ENCODE measurements at regions not wholly inside any gene's neighbourhood (a gene's known extent, or its start where the extent isn't known, plus 50 kb on each side); places are given as distances from the start of the nearest gene placed in this dataset.

DNA sequence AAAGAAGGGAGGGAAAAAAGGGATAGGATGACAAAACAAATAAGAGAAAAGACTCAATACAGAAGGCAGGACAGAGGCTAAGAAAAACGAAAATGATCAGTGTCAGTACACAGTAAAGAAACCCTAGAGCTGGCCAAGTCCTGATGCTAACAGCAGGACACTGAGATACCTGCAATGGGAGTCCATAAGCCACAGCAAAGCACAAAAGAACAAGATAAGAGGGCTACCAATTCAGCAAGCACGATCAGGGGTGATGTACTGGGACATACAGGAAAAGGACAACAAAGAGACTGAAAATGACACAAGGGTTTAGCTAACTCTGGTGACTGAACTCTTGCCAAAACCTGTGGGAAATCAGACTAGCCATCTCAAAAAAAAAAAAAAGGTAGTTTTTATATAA is 1072.6 kb upstream of the COX7C start:
- TF ChIP-seq NR2C2 (CRISPR knock-in tag; IDR thresholded peaks at IDR 0.05) (no peak), ZNF317 (CRISPR knock-in tag; IDR thresholded peaks at IDR 0.05; ENCODE audit: borderline replicate concordance, low read depth) (no peak), RELA (CRISPR knock-in tag; IDR thresholded peaks at IDR 0.05; ENCODE audit: borderline replicate concordance) (no peak), GABPB1 (CRISPR knock-in tag; IDR thresholded peaks at IDR 0.05) (no peak), FOXJ3 (CRISPR knock-in tag; IDR thresholded peaks at IDR 0.05; ENCODE audit: borderline replicate concordance) (no peak)
- TF ChIP-seq, protein P1, sequence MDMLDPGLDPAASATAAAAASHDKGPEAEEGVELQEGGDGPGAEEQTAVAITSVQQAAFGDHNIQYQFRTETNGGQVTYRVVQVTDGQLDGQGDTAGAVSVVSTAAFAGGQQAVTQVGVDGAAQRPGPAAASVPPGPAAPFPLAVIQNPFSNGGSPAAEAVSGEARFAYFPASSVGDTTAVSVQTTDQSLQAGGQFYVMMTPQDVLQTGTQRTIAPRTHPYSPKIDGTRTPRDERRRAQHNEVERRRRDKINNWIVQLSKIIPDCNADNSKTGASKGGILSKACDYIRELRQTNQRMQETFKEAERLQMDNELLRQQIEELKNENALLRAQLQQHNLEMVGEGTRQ (CRISPR knock-in tag; IDR thresholded peaks at IDR 0.05) = no peak
- TF ChIP-seq, protein P2, sequence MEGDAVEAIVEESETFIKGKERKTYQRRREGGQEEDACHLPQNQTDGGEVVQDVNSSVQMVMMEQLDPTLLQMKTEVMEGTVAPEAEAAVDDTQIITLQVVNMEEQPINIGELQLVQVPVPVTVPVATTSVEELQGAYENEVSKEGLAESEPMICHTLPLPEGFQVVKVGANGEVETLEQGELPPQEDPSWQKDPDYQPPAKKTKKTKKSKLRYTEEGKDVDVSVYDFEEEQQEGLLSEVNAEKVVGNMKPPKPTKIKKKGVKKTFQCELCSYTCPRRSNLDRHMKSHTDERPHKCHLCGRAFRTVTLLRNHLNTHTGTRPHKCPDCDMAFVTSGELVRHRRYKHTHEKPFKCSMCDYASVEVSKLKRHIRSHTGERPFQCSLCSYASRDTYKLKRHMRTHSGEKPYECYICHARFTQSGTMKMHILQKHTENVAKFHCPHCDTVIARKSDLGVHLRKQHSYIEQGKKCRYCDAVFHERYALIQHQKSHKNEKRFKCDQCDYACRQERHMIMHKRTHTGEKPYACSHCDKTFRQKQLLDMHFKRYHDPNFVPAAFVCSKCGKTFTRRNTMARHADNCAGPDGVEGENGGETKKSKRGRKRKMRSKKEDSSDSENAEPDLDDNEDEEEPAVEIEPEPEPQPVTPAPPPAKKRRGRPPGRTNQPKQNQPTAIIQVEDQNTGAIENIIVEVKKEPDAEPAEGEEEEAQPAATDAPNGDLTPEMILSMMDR (IDR thresholded peaks at IDR 0.05) = no peak
